ENCODE measurements at regions not wholly inside any gene's neighbourhood (a gene's known extent, or its start where the extent isn't known, plus 50 kb on each side); places are given as distances from the start of the nearest gene placed in this dataset.

GRCh38 chr20:55685425-55685824 lies 319.9 kb downstream of the CBLN4 start:
- TF ChIP-seq CTCF (IDR thresholded peaks at IDR 0.05; ENCODE audit: insufficient read depth, low read length, poor library complexity, severe bottlenecking): no peak
- no peaks in the 10 kb centered on the region for H3K36me3 ChIP-seq (ENCODE audit: control insufficient read depth, insufficient read depth, low read length)
- no peak for DNase-seq (ENCODE audit: extremely low read depth, insufficient read length)
- no peaks in the 10 kb centered on the region for H3K27me3 ChIP-seq (replicated peaks; ENCODE audit: control insufficient read depth, insufficient read depth, low read length)
- H3K4me3 ChIP-seq (replicated peaks; ENCODE audit: low read depth, low read length): no peak overlapping the region

GRCh38 chr20:55684578-55684977 lies 320.7 kb downstream of the CBLN4 start:
- Histone ChIP-seq H3K36me3 (ENCODE audit: control insufficient read depth, insufficient read depth, low read length) (no peaks in the 10 kb centered on the region), H3K27me3 (replicated peaks; ENCODE audit: control insufficient read depth, insufficient read depth, low read length) (no peaks in the 10 kb centered on the region), H3K4me3 (replicated peaks; ENCODE audit: low read depth, low read length) (no peak overlapping the region)
- DNase-seq (ENCODE audit: extremely low read depth, insufficient read length): no peak
- TF ChIP-seq CTCF (IDR thresholded peaks at IDR 0.05; ENCODE audit: insufficient read depth, low read length, poor library complexity, severe bottlenecking): no peak

- TF ChIP-seq CTCF (IDR thresholded peaks at IDR 0.05; ENCODE audit: insufficient read depth, low read length, poor library complexity, severe bottlenecking): no peak
- Histone ChIP-seq H3K36me3 (ENCODE audit: control insufficient read depth, insufficient read depth, low read length) (no peaks in the 10 kb centered on the region), H3K27me3 (replicated peaks; ENCODE audit: control insufficient read depth, insufficient read depth, low read length) (no peaks in the 10 kb centered on the region), H3K4me3 (replicated peaks; ENCODE audit: low read depth, low read length) (no peak overlapping the region)
- DNase-seq (ENCODE audit: extremely low read depth, insufficient read length): no peak
Measured at GRCh38 chr20:55678970-55679667, 326.2 kb downstream of the CBLN4 start.

- Histone ChIP-seq H3K36me3 (ENCODE audit: control insufficient read depth, insufficient read depth, low read length) (no peaks in the 10 kb centered on the region), H3K27me3 (replicated peaks; ENCODE audit: control insufficient read depth, insufficient read depth, low read length) (no peaks in the 10 kb centered on the region), H3K4me3 (replicated peaks; ENCODE audit: low read depth, low read length) (no peak overlapping the region)
- TF ChIP-seq CTCF (IDR thresholded peaks at IDR 0.05; ENCODE audit: insufficient read depth, low read length, poor library complexity, severe bottlenecking): no peak
- DNase-seq (ENCODE audit: extremely low read depth, insufficient read length): no peak
Measured at GRCh38 chr20:55678126-55678525, 327.2 kb downstream of the CBLN4 start.

GRCh38 chr20:55677011-55677410 lies 328.3 kb downstream of the CBLN4 start:
- Histone ChIP-seq H3K36me3 (ENCODE audit: control insufficient read depth, insufficient read depth, low read length) (no peaks in the 10 kb centered on the region), H3K27me3 (replicated peaks; ENCODE audit: control insufficient read depth, insufficient read depth, low read length) (no peaks in the 10 kb centered on the region), H3K4me3 (replicated peaks; ENCODE audit: low read depth, low read length) (no peak overlapping the region)
- DNase-seq (ENCODE audit: extremely low read depth, insufficient read length): no peak
- no peak for TF ChIP-seq CTCF (IDR thresholded peaks at IDR 0.05; ENCODE audit: insufficient read depth, low read length, poor library complexity, severe bottlenecking)

GRCh38 chr20:55676097-55676496 lies 329.2 kb downstream of the CBLN4 start:
- no peak for DNase-seq (ENCODE audit: extremely low read depth, insufficient read length)
- H3K4me3 ChIP-seq (replicated peaks; ENCODE audit: low read depth, low read length): no peak overlapping the region
- no peaks in the 10 kb centered on the region for H3K36me3 ChIP-seq (ENCODE audit: control insufficient read depth, insufficient read depth, low read length)
- no peaks in the 10 kb centered on the region for H3K27me3 ChIP-seq (replicated peaks; ENCODE audit: control insufficient read depth, insufficient read depth, low read length)
- TF ChIP-seq CTCF (IDR thresholded peaks at IDR 0.05; ENCODE audit: insufficient read depth, low read length, poor library complexity, severe bottlenecking): no peak
